Stomach (tissue), 8 donors: ENCODE measurements at regions not wholly inside any gene's neighbourhood (a gene's known extent, or its start where the extent isn't known, plus 50 kb on each side); places are given as distances from the start of the nearest gene placed in this dataset.
A peak's percentile ranks its signal among the peaks of the same experiment; 100 is the strongest.

Source experiments
- DNase-seq, 2 donors: peaks; one replicate each; pipeline versions ENCODE4 v3.0.0 to v3.0.0-alpha.2; 2013 to 2019
- H3K27ac ChIP-seq, 5 donors: fragments of 200-600 bp in 4 of 5; sonication (generic) in 4 of 5; one replicate each; pipeline ENCODE4 v1.5.1; 2013 to 2019; ENCODE audit warnings: mild to moderate bottlenecking in 1 of 5, moderate library complexity in 1 of 5
- H3K27me3 ChIP-seq, 3 donors: fragments of 200-600 bp; sonication (generic); one replicate each; pipeline ENCODE4 v1.5.1; 2017 to 2019; ENCODE audit warnings: mixed run types in 1 of 3
- H3K36me3 ChIP-seq, 4 donors: fragments of 200-600 bp; sonication (generic); 1 replicate in 3 of 4; 2 replicates in 1 of 4; pipeline ENCODE4 v1.5.1; 2016 to 2019
- H3K4me1 ChIP-seq, 4 donors: fragments of 200-600 bp; sonication (generic); one replicate each; pipeline ENCODE4 v1.5.1; 2016 to 2019
- H3K4me3 ChIP-seq, 4 donors: fragments of 200-600 bp; sonication (generic) in 3 of 4; one replicate each; pipeline ENCODE4 v1.5.1; 2016 to 2019; ENCODE audit warnings: mild to moderate bottlenecking in 1 of 4
- H3K9me3 ChIP-seq, 4 donors: fragments of 200-600 bp; sonication (generic); one replicate each; pipeline ENCODE4 v1.5.1; 2016 to 2019
- EP300 ChIP-seq: sonication (generic); formaldehyde crosslinking; IDR thresholded peaks from one replicate; pipeline ENCODE4 v1.6.1; 2017; ENCODE audit warnings: antibody characterized with exemption
- POLR2A ChIP-seq, 4 donors: fragments of 450-650 bp; IDR thresholded peaks; one replicate each; pipeline ENCODE4 v1.6.1; 2016; ENCODE audit warnings: antibody characterized with exemption in 4 of 4, control low read depth in 2 of 4, mild to moderate bottlenecking in 1 of 4, moderate library complexity in 1 of 4
- POLR2AphosphoS5 ChIP-seq, 3 donors: sonication (generic); formaldehyde crosslinking; IDR thresholded peaks; one replicate each; pipeline ENCODE4 v1.6.1; 2016; ENCODE audit warnings: antibody characterized with exemption in 3 of 3
- WGBS, 5 donors: extraction: QIAGEN DNeasy Blood & Tissue Kit in 3 of 5; methylation state at CpG; one replicate each; pipeline versions ENCODE4 v1.1.5 to v1.1.7; 2013 to 2018; 5-methylcytosine and 5-hydroxymethylcytosine counted together
- intact Hi-C: fragments of 100-400 bp; cut with DNase I; formaldehyde crosslinking; loops from one replicate; pipeline ENCODE4 v1.15.1; 2023; ENCODE audit warnings: low total_unique reads
- TF ChIP-seq, protein P1 (sequence below), 7 experiments: fragments of 450-650 bp in 4 of 7; fragments of 200-600 bp in 3 of 7; sonication (generic) in 3 of 7; IDR thresholded peaks; one replicate each; pipeline ENCODE4 v1.5.1; 2016 to 2019; ENCODE audit warnings: antibody characterized with exemption in 7 of 7, control low read depth in 2 of 7, mild to moderate bottlenecking in 1 of 7
- donor health status: healthy with polysubstance abuse.
- donor health status: Bipolar disorder and iron deficiency.
- donor health status: healthy.

DNA sequence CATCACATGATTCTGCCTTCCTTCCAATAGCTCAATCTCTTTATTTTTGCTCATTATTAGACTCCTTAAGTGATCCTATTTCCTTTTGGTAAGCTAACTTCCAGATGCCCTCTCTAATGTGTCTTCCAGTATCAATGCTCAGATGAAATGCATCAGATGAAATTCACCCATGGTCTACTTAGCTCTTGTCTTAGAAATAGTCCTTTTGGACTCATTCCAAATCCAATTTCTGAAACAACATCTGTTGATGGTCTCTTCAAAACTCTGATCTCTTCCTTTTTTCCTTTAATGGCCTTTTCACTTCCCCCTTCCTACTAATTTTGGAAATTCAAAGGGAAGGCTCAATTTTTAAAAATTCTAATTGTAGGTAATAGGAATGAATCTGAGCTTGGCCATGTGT lies 81.1 kb upstream of the GREM2 start:
- TF ChIP-seq EP300 = no peak
- TF ChIP-seq, protein P1, sequence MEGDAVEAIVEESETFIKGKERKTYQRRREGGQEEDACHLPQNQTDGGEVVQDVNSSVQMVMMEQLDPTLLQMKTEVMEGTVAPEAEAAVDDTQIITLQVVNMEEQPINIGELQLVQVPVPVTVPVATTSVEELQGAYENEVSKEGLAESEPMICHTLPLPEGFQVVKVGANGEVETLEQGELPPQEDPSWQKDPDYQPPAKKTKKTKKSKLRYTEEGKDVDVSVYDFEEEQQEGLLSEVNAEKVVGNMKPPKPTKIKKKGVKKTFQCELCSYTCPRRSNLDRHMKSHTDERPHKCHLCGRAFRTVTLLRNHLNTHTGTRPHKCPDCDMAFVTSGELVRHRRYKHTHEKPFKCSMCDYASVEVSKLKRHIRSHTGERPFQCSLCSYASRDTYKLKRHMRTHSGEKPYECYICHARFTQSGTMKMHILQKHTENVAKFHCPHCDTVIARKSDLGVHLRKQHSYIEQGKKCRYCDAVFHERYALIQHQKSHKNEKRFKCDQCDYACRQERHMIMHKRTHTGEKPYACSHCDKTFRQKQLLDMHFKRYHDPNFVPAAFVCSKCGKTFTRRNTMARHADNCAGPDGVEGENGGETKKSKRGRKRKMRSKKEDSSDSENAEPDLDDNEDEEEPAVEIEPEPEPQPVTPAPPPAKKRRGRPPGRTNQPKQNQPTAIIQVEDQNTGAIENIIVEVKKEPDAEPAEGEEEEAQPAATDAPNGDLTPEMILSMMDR (IDR thresholded peaks at IDR 0.05) = no peak
- TF ChIP-seq POLR2A (IDR thresholded peaks at IDR 0.05) = no peak
- TF ChIP-seq POLR2AphosphoS5 (IDR thresholded peaks at IDR 0.05) = no peak
- Histone ChIP-seq H3K27ac (no peak overlapping the region), H3K4me1 (peaks cover 0 to 16% (median 10%) of the 10 kb centered on the region in 4 donors), H3K4me3 (no peak overlapping the region), H3K9me3 (no peaks in the 10 kb centered on the region), H3K36me3 (no peaks in the 10 kb centered on the region), H3K27me3 (no peaks in the 10 kb centered on the region)
- DNase-seq = no peak
- intact Hi-C loops = no loop called here

DNA sequence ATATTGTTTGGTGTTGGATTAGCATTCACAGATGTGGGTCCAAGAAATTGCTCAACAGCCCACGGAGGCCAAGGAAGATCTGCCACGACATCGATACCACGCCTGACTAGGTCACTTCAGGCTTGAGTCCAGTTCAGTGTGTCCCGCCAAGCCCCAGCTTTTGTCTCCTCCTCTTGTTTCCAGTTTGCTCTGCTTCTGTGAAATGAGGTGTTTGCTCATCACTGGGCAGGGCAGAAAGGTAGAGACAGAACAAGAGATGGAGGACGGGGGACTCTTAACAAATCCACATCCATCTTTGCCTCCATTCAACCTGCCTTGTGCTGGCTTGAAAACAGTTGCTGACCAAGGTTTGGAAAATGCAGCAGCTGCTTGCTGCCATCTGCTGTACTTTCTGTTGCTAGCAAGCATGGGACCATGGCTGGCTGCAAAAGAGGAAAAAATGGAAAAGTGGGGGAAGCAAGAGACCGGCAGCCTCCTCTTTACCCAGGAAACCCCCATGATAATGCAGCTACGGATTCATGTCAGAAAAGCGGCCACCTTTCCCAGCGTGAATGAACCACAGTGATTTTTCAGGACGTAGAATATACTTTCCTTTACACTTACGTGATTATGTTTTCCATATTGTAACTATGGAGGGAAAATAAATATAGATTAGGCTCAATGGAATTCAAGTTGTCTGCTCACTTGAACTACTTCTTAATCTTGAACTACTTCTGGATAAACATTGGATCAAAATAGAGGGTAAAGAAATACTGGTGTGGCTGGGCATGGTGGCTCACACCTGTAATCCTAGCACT lies 80.2 kb upstream of the GREM2 start:
- Histone ChIP-seq H3K36me3 (no peaks in the 10 kb centered on the region), H3K27ac (no peak overlapping the region), H3K4me3 (no peak overlapping the region), H3K9me3 (no peaks in the 10 kb centered on the region), H3K4me1 (peaks cover 0 to 16% (median 10%) of the 10 kb centered on the region in 4 donors), H3K27me3 (no peaks in the 10 kb centered on the region)
- DNase-seq = peak; percentile 36 to 84
- intact Hi-C loops = no loop called here
- no peak for TF ChIP-seq POLR2A (IDR thresholded peaks at IDR 0.05)
- no peak for TF ChIP-seq EP300
- TF ChIP-seq, protein P1 (IDR thresholded peaks at IDR 0.05) = peak in 5 of 7 experiments; percentile 29 to 67 (median 44)
- WGBS, 5 donors = 34 to 44% (median 38%) methylated on average over 11 to 12 of the region's 12 CpGs

DNA sequence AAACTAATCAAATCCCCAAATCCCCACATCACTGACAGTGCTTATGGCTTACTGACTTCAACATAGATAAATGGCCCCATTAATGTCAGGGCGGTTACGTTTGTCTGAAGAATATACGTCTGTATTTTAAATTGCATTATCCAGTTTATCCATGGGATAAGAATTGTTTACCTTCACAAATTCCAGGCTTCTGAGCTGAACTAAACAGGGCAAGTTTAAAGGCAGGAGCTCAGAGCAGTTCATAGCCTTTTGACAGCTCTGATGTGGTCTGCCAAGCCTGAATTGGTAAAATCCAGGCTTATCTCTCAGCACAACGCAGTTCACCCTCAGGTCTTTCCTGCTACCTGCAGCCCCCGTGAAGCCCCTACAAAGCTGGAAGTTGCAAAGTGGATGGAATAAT lies 79.5 kb upstream of the GREM2 start:
- Histone ChIP-seq H3K27me3 (no peaks in the 10 kb centered on the region), H3K4me1 (peaks cover 0 to 16% (median 10%) of the 10 kb centered on the region in 4 donors), H3K36me3 (no peaks in the 10 kb centered on the region), H3K9me3 (no peaks in the 10 kb centered on the region), H3K4me3 (no peak overlapping the region), H3K27ac (no peak overlapping the region)
- no peak for TF ChIP-seq POLR2AphosphoS5 (IDR thresholded peaks at IDR 0.05)
- TF ChIP-seq POLR2A (IDR thresholded peaks at IDR 0.05) = no peak
- TF ChIP-seq, protein P1 (IDR thresholded peaks at IDR 0.05) = no peak
- peak in 1 of 2 donors; percentile 21 for DNase-seq
- 10 to 20% (median 17%) methylated on average over 5 of the region's 5 CpGs for WGBS, 5 donors
- intact Hi-C loops = no loop called here

DNA sequence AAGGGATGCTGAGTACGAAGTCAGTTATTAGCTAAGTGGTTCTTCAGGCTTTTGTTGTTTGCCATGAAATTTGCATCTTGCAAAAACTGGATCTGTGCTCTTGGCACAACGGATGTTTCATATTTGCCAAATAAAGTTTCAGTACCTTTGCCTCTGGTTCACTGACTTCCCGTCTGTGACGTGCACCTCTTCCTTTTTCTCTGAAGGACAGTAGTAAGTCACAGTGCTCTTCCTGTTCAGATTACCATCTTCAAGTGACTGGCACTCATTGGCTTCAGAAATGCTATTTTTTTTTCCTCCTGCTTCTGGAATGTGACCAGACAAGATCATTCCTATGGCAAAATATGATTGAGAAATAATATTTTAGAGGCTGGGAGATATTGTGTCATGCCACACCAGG lies 75.9 kb upstream of the GREM2 start:
- intact Hi-C loops = no loop called here

More for the DNA sequence above, 75.9 kb upstream of the GREM2 start:
- Histone ChIP-seq H3K36me3 (no peaks in the 10 kb centered on the region), H3K27ac (no peak overlapping the region), H3K9me3 (no peaks in the 10 kb centered on the region), H3K4me3 (no peak overlapping the region), H3K4me1 (peaks cover 0 to 16% (median 10%) of the 10 kb centered on the region in 4 donors), H3K27me3 (no peaks in the 10 kb centered on the region)
- TF ChIP-seq EP300 = no peak
- TF ChIP-seq, protein P1 (IDR thresholded peaks at IDR 0.05) = no peak
- no peak for TF ChIP-seq POLR2AphosphoS5 (IDR thresholded peaks at IDR 0.05)
- TF ChIP-seq POLR2A (IDR thresholded peaks at IDR 0.05) = no peak
- WGBS, 5 donors = 47 to 55% (median 52%) methylated on average over 4 of the region's 4 CpGs
- no peak for DNase-seq
